Liver (tissue), 8 donors: ENCODE measurements at regions not wholly inside any gene's neighbourhood (a gene's known extent, or its start where the extent isn't known, plus 50 kb on each side); places are given as distances from the start of the nearest gene placed in this dataset.

Source experiments
- DNase-seq: peaks from one replicate; pipeline ENCODE4 v3.0.0-alpha.2; 2017; ENCODE audit warnings: low spot score
- H3K27ac ChIP-seq, 2 donors: one replicate each; pipeline ENCODE4 v1.7.0; 2013; ENCODE audit warnings: inconsistent platforms in 2 of 2, low read length in 2 of 2, control low read depth in 1 of 2, low read depth in 1 of 2, mild to moderate bottlenecking in 1 of 2
- H3K27me3 ChIP-seq, 4 donors: one replicate each; pipeline versions ENCODE4 v1.6.1 to v1.7.0; 2013; ENCODE audit warnings: low read length in 3 of 4, inconsistent platforms in 1 of 4, mild to moderate bottlenecking in 1 of 4, moderate library complexity in 1 of 4; ENCODE audit not compliant: control insufficient read depth in 4 of 4, insufficient read depth in 4 of 4
- H3K36me3 ChIP-seq, 4 donors: one replicate each; pipeline versions ENCODE4 v1.6.1 to v1.7.0; 2013; ENCODE audit warnings: low read length in 3 of 4, mild to moderate bottlenecking in 3 of 4, low read depth in 1 of 4, moderate library complexity in 1 of 4; ENCODE audit not compliant: control insufficient read depth in 4 of 4, insufficient read depth in 3 of 4
- H3K4me1 ChIP-seq, 4 donors: one replicate each; pipeline versions ENCODE4 v1.6.1 to v1.7.0; 2013; ENCODE audit warnings: low read length in 3 of 4, mild to moderate bottlenecking in 3 of 4, moderate library complexity in 1 of 4; ENCODE audit not compliant: control insufficient read depth in 4 of 4, insufficient read depth in 4 of 4
- H3K4me3 ChIP-seq, 3 donors: one replicate each; pipeline versions ENCODE4 v1.6.1 to v1.7.0; 2013; ENCODE audit warnings: low read length in 3 of 3, control low read depth in 1 of 3, low read depth in 1 of 3, mild to moderate bottlenecking in 1 of 3
- H3K9ac ChIP-seq, 2 donors: one replicate each; pipeline ENCODE4 v1.7.0; 2013; ENCODE audit warnings: low read length in 2 of 2, mild to moderate bottlenecking in 2 of 2, moderate library complexity in 2 of 2, control low read depth in 1 of 2, low read depth in 1 of 2
- H3K9me3 ChIP-seq, 4 donors: one replicate each; pipeline versions ENCODE4 v1.6.1 to v1.7.0; 2013; ENCODE audit warnings: low read length in 3 of 4; ENCODE audit not compliant: control insufficient read depth in 4 of 4
- EGR1 ChIP-seq, 2 donors: IDR thresholded peaks; 2 replicates each; pipeline ENCODE4 v1.6.1; 2016 to 2018; ENCODE audit warnings: antibody characterized with exemption in 2 of 2, low read depth in 2 of 2
- FOXA2 ChIP-seq: IDR thresholded peaks from 2 replicates; pipeline ENCODE4 v1.6.1; 2016; ENCODE audit warnings: antibody characterized with exemption
- GABPA ChIP-seq, 2 donors: IDR thresholded peaks in 1 of 2; conservative IDR thresholded peaks in 1 of 2; 2 replicates each; pipeline ENCODE4 v1.6.1; 2016; ENCODE audit warnings: antibody characterized with exemption in 2 of 2, mild to moderate bottlenecking in 1 of 2, moderate library complexity in 1 of 2
- HNF4A ChIP-seq, 2 donors: conservative IDR thresholded peaks; 2 replicates each; pipeline ENCODE4 v1.6.1; 2016; ENCODE audit warnings: antibody characterized with exemption in 2 of 2, mild to moderate bottlenecking in 2 of 2
- HNF4G ChIP-seq: IDR thresholded peaks from 2 replicates; pipeline ENCODE4 v1.6.1; 2016; ENCODE audit warnings: antibody characterized with exemption
- JUND ChIP-seq, 2 donors: IDR thresholded peaks; 2 replicates each; pipeline ENCODE4 v1.6.1; 2016; ENCODE audit warnings: antibody characterized with exemption in 2 of 2
- NR2F2 ChIP-seq: IDR thresholded peaks from 2 replicates; pipeline ENCODE4 v1.6.1; 2016; ENCODE audit warnings: antibody characterized with exemption
- RAD21 ChIP-seq, 2 donors: IDR thresholded peaks; 2 replicates each; pipeline ENCODE4 v1.6.1; 2016; ENCODE audit warnings: antibody characterized with exemption in 2 of 2, mild to moderate bottlenecking in 2 of 2
- RXRA ChIP-seq, 2 donors: IDR thresholded peaks; 2 replicates each; pipeline ENCODE4 v1.6.1; 2017 to 2018; ENCODE audit warnings: antibody characterized with exemption in 2 of 2, mild to moderate bottlenecking in 1 of 2
- TAF1 ChIP-seq: conservative IDR thresholded peaks from 2 replicates; pipeline ENCODE4 v1.6.1; 2016; ENCODE audit warnings: antibody characterized with exemption, mild to moderate bottlenecking
- YY1 ChIP-seq: IDR thresholded peaks from 2 replicates; pipeline ENCODE4 v1.6.1; 2016; ENCODE audit warnings: antibody characterized with exemption, mild to moderate bottlenecking
- ZBTB33 ChIP-seq: IDR thresholded peaks from 2 replicates; pipeline ENCODE4 v1.6.1; 2016; ENCODE audit warnings: antibody characterized with exemption
- WGBS: extraction: QIAGEN DNeasy Blood & Tissue Kit; methylation state at CpG from one replicate; pipeline ENCODE4 v1.1.7; 2013; 5-methylcytosine and 5-hydroxymethylcytosine counted together
- TF ChIP-seq, protein P1 (sequence below): IDR thresholded peaks from 2 replicates; pipeline ENCODE4 v1.6.1; 2016; ENCODE audit warnings: antibody characterized with exemption
- TF ChIP-seq, protein P2 (sequence below): IDR thresholded peaks from 2 replicates; pipeline ENCODE4 v1.6.1; 2016; ENCODE audit warnings: antibody characterized with exemption, mild to moderate bottlenecking
- TF ChIP-seq, protein P3 (sequence below): IDR thresholded peaks from 2 replicates; pipeline ENCODE4 v1.6.1; 2016; ENCODE audit warnings: antibody characterized with exemption
- TF ChIP-seq, protein P4 (sequence below): fragments of 150-350 bp; IDR thresholded peaks from 2 replicates; pipeline ENCODE4 v1.5.1; 2017; ENCODE audit warnings: improper control_type of control experiment, low read depth, low read length; ENCODE audit not compliant: missing input control
- donor health status: healthy.
- donor health status: healthy.
- donor health status: healthy.
- donor health status: healthy.
- donor health status: healthy.

- H3K4me3 ChIP-seq: no peak overlapping the region
- no peak for DNase-seq
- H3K27ac ChIP-seq: no peak overlapping the region
- H3K4me1 ChIP-seq: no peaks in the 10 kb centered on the region
- H3K9ac ChIP-seq: no peak overlapping the region
- no peaks in the 10 kb centered on the region for H3K27me3 ChIP-seq
- no peaks in the 10 kb centered on the region for H3K36me3 ChIP-seq
- no peak for TF ChIP-seq EGR1 (IDR thresholded peaks at IDR 0.05; ENCODE audit: low read depth in 2 of 2)
- no peak for TF ChIP-seq HNF4A (conservative IDR thresholded peaks at IDR 0.05)
- TF ChIP-seq, protein P1, sequence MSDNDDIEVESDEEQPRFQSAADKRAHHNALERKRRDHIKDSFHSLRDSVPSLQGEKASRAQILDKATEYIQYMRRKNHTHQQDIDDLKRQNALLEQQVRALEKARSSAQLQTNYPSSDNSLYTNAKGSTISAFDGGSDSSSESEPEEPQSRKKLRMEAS: no peak
- TF ChIP-seq YY1: no peak
- TF ChIP-seq, protein P2, sequence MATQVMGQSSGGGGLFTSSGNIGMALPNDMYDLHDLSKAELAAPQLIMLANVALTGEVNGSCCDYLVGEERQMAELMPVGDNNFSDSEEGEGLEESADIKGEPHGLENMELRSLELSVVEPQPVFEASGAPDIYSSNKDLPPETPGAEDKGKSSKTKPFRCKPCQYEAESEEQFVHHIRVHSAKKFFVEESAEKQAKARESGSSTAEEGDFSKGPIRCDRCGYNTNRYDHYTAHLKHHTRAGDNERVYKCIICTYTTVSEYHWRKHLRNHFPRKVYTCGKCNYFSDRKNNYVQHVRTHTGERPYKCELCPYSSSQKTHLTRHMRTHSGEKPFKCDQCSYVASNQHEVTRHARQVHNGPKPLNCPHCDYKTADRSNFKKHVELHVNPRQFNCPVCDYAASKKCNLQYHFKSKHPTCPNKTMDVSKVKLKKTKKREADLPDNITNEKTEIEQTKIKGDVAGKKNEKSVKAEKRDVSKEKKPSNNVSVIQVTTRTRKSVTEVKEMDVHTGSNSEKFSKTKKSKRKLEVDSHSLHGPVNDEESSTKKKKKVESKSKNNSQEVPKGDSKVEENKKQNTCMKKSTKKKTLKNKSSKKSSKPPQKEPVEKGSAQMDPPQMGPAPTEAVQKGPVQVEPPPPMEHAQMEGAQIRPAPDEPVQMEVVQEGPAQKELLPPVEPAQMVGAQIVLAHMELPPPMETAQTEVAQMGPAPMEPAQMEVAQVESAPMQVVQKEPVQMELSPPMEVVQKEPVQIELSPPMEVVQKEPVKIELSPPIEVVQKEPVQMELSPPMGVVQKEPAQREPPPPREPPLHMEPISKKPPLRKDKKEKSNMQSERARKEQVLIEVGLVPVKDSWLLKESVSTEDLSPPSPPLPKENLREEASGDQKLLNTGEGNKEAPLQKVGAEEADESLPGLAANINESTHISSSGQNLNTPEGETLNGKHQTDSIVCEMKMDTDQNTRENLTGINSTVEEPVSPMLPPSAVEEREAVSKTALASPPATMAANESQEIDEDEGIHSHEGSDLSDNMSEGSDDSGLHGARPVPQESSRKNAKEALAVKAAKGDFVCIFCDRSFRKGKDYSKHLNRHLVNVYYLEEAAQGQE: no peak
- TF ChIP-seq, protein P3, sequence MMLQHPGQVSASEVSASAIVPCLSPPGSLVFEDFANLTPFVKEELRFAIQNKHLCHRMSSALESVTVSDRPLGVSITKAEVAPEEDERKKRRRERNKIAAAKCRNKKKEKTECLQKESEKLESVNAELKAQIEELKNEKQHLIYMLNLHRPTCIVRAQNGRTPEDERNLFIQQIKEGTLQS: no peak
- no peak for TF ChIP-seq JUND (IDR thresholded peaks at IDR 0.05)
- TF ChIP-seq FOXA2: no peak
- TF ChIP-seq, protein P4, sequence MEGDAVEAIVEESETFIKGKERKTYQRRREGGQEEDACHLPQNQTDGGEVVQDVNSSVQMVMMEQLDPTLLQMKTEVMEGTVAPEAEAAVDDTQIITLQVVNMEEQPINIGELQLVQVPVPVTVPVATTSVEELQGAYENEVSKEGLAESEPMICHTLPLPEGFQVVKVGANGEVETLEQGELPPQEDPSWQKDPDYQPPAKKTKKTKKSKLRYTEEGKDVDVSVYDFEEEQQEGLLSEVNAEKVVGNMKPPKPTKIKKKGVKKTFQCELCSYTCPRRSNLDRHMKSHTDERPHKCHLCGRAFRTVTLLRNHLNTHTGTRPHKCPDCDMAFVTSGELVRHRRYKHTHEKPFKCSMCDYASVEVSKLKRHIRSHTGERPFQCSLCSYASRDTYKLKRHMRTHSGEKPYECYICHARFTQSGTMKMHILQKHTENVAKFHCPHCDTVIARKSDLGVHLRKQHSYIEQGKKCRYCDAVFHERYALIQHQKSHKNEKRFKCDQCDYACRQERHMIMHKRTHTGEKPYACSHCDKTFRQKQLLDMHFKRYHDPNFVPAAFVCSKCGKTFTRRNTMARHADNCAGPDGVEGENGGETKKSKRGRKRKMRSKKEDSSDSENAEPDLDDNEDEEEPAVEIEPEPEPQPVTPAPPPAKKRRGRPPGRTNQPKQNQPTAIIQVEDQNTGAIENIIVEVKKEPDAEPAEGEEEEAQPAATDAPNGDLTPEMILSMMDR: no peak
- TF ChIP-seq ZBTB33: no peak
- no peak for TF ChIP-seq RAD21 (IDR thresholded peaks at IDR 0.05)
- no peak for TF ChIP-seq HNF4G
- TF ChIP-seq RXRA (IDR thresholded peaks at IDR 0.05): no peak
- TF ChIP-seq TAF1: no peak
- H3K9me3 ChIP-seq: no peaks in the 10 kb centered on the region
Measured at GRCh38 chrX:87890437-87890836, 372.8 kb downstream of the KLHL4 start.

GRCh38 chrX:87895421-87895820 is 377.8 kb downstream of the KLHL4 start:
- H3K9ac ChIP-seq: no peak overlapping the region
- 65% methylated on average over 2 of the region's 2 CpGs for WGBS
- H3K4me1 ChIP-seq: no peaks in the 10 kb centered on the region
- no peak for DNase-seq
- no peak overlapping the region for H3K4me3 ChIP-seq
- H3K27me3 ChIP-seq: no peaks in the 10 kb centered on the region
- H3K36me3 ChIP-seq: no peaks in the 10 kb centered on the region
- no peaks in the 10 kb centered on the region for H3K9me3 ChIP-seq
- H3K27ac ChIP-seq: no peak overlapping the region
- TF ChIP-seq GABPA (IDR thresholded peaks at IDR 0.05 in 1 of 2, conservative IDR thresholded peaks at IDR 0.05 in 1 of 2) (no peak), RXRA (IDR thresholded peaks at IDR 0.05) (no peak), EGR1 (IDR thresholded peaks at IDR 0.05; ENCODE audit: low read depth in 2 of 2) (no peak), NR2F2 (no peak), JUND (IDR thresholded peaks at IDR 0.05) (no peak), HNF4G (no peak), ZBTB33 (no peak)
- TF ChIP-seq, protein P2: no peak
- TF ChIP-seq, protein P1: no peak
